HG02852 (cell line): ENCODE measurements at regions not wholly inside any gene's neighbourhood (a gene's known extent, or its start where the extent isn't known, plus 50 kb on each side); places are given as distances from the start of the nearest gene placed in this dataset.
"Not testable (repeated sequence)": the region's sequence is repeated elsewhere in the genome, so short reads cannot be mapped to it uniquely, and the experiment has no call there.

Experiments
- ATAC-seq: cut with Tn5 transposase; IDR thresholded peaks from one replicate; pipeline ENCODE4 v1.9.1; 2021; ENCODE audit warnings: mild to moderate bottlenecking, moderate library complexity; ENCODE audit not compliant: unreplicated experiment

DNA sequence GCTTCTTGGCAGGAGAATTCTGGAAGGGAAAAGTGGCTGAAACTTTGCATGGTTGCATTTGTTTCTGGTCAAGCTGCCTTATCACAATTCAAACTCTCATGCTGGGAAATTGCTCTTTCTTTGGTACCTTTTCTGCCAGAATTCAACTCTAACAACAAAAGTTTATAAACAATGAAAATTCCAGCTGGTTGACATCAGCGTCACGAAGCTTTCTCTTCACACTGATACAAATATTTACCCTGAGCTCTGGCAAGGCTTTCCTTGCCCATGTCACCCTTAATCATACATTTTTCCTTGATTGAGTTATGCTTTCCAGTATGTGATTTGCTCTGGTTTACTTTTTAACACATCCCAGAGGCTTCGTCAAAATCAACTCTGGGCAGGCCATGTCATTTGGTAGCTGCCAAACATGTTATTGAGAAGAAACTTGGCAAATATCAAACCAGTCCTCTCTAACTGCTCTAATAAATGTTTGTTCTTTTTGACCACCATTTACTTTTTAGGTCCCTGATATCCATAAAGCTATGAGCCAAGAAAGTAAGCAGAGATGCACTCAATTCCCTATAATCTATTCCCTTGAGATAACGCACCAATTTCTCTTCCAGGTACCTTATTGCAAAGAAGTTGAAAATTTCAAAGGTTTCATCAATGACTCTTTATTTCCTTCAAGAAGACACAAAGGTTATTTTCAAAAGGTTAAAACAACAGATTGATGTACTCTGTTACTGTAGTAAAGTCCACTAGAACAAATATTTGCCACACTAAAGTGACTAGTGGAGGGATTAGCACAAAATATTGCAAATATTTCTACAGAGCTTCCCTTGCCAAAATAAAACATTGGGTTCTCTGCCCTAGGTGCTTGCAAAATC lies 1241.1 kb upstream of the ZEB2 start:
- ATAC-seq = no peak

- ATAC-seq = no peak
Measured at GRCh38 chr2:145759228-145759915, 1239.5 kb upstream of the ZEB2 start.

DNA sequence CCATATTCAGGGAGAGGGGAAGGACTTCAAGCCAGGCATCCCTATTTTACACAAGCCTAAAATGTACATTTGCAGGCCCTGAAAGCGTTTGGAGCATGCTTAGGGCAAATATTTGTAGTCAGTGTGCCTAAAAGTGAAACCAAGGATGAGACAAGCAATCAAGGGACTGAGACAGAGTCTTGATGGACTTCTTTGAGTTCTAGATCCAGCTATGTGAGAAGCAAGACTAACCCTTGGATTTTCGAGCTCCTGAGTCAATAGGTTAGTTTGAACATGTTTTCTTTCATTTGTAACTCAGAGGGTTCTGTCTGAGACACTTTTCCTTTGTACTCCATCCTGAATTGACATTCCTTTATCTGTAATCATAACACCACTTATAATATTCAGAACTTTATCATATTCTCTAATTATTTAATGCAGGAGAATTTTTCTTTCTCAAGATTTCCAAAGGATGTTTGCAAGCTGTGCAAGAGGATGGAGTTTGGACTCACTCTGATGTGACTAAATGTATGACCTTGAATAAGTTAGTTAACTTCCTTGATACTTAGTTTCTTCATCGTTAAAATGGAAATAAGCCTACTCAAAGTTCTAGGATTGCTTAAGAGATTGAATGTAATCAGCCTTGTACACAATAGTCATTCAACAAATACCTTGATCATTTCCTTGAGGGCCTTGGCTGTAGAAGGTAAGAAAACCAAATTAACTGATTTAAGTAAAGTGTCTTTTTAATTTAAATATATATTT lies 1237.8 kb upstream of the ZEB2 start:
- ATAC-seq = no peak

DNA sequence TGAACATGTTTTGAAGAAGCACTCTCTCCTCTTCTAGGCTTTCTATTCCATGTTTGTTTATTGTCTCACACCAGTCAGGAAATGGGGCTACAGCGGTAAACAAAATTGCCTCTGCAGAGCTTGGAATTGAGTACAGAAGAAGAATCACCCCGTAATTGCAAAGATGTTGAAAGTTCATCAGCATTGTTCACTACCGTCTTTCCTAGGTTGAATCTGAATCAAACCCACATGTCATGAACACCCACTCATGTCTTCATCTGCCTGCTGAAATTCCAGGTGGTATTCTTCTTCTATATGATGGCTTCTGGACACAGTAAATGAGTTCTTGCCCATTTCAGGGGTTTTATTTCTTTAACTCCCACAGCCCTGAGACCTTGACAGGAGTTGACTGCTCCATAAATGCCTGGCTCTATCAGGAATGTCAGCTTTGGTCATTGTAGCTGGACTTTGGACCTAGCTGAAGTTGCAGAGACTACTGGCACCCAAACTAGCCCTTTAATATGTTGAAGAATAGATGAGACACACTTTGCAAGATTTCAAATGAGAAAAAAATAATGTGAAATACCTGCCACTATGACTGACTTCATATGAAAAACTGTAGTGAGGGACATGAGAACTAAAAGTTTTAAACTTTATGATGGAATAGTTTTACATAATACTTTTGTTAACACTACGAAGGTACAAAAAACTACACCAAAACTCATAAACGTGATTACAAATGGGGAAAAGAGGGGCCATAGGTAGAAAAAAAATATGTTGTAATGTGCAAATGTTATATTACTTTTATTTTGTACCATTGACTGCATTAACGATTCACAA lies 1235.3 kb upstream of the ZEB2 start:
- ATAC-seq = no peak

GRCh38 chr2:145753966-145754365 lies 1234.0 kb upstream of the ZEB2 start:
- no peak for ATAC-seq

DNA sequence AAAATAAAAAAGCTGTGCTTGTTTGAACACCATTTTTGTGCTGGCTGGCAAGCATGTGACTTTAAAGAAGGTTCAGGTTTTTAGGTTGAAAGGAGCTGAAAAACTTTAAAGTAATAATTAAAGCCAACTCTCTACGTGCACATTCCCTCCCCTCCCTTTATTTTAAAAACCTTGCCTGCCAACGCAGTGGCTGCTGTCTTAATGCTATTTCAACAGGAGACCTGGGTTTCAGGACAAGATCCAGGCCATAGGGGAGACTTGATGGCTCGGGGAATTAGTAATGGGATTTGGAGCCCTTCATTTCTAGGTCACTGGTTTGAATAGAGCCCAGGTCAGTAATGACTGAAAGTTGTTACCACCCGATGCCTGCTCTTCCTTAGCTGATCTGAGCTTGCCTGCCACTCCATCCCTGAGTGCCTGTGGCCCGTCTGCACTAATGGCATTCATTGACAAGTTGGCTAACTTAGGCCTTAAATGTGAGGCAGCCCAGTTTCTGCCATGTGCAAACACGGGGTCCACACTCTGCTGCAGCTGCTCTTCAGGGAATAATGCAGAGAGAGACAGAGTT lies 1233.2 kb upstream of the ZEB2 start:
- no peak for ATAC-seq

DNA sequence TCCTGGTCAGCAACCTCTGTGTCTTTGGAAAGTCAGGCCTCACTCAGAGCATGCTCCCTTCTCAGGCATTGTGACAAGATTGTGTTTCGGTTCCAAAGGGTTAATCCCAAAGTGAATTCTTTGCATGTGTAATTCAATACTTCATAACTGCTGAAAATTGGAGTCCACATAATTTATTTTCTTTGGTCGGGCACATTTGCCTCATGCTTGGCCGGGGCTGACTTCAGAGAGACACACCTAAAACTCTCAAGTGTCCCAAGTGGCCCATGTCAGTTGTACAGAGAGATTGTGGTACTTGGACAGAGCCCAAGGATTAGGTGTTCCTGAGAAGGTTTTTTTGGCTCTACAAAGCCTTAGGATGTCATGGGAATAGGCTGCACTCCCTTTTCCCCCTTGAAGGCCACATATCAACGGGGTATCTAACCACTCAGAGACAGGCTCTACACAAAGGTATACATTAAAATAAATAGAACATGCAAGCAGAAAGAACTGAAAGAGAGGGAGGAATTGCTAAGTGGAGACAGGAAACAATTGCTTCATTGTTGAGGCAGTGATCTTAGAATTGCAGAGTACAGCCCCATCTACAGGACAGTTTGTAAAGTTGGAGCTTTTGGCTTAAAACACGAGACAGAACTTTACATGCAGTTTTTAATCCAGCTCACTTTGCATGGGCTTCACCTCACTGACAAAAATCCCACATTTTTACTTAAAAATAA lies 1232.3 kb upstream of the ZEB2 start:
- peak; percentile 23 for ATAC-seq

DNA sequence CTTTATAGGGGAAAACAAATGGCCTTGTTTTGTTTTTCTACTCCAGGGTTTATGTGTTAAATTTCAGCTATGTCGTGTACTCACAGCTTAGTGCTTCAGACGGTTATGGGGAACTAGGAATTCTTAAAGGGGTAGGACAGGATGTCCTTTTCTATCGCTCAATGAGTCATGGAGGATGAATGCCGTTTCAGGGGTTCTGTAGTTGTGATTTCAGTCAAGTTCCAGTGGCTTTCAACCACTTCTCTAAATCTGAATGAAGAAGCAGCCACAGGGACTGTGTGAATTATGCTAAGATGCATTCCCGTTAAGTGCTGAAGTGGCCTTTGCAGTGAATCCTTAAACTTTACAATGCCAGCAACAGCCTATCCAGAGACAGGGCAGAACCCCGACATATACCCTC lies 1231.7 kb upstream of the ZEB2 start:
- peak; percentile 88 for ATAC-seq

- ATAC-seq = no peak
Measured at GRCh38 chr2:145751155-145751554, 1231.2 kb upstream of the ZEB2 start.

DNA sequence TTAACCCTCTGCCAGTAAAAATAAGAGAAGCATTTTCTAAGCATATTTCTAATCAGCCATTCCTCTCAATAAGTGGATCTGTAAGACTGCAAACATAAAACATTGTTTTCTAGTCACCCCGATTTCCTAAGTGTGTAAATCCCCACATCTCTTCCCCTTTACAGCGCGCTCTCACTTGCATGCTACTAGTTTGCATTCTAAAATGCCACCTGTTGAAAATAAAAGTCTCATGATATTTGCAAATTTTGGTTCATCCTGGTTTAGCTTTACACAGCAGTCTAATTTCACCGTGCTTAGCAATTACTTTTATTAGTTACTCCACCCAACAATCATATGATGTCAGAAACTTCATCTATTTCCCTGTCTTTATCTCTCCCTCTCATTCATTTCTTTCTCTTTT lies 1230.7 kb upstream of the ZEB2 start:
- ATAC-seq = no peak

DNA sequence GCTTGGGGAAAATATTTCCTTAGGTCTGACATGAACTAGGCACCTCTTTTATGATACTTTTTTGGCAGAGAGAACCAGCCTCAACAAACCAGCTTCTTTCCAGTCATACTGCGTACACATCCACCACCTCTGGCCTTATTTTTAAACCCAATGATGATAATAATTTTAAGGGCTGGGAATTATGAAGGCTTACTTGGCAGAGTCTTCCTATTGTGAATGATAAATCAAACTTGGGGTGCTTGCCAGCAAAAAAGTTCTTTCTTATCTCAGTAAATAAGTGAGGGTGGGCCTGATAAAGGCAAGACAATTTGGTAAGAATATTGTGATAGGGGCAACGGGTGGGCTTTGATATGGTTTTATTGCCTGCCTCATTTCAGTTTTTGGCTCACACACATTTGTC lies 1230.2 kb upstream of the ZEB2 start:
- no peak for ATAC-seq

GRCh38 chr2:145749556-145749955 lies 1229.6 kb upstream of the ZEB2 start:
- no peak for ATAC-seq

DNA sequence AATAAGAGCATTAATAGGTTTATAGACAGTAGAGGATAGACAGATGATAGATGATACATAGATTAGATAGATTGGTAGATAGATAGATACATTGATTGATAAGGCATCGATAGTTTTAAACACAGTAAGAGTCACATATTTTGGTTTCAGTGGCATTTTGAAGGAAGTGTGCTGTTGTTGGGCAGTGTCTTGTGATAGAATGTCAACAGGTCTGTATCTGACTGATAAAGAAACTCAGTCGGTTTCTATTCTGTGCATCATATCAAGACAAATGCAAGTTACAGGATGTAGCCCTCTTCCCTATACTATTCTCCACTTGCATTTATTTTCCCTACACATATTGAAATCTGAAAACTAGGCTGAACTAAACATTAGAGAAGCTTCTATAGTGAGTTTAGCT lies 1229.0 kb upstream of the ZEB2 start:
- ATAC-seq = peak; percentile 41

DNA sequence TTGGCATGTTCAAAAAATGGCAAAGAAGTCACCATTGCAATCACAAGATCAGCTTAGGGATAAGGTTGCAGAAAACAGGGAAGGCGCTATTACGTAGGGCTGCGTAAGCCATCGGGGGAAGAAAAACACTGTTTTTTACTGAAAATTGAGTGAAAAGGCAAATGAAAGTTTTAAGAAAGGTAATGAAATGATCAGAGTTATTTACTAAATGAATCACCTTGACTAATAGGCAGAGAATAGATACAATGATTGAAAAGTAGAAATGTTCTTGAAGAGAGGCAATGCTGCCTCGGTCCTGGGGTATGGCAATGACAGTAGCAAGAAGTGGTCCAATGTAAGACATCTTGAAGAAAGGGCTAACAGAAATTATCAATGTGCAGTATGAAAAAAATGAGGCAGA lies 1227.8 kb upstream of the ZEB2 start:
- no peak for ATAC-seq

DNA sequence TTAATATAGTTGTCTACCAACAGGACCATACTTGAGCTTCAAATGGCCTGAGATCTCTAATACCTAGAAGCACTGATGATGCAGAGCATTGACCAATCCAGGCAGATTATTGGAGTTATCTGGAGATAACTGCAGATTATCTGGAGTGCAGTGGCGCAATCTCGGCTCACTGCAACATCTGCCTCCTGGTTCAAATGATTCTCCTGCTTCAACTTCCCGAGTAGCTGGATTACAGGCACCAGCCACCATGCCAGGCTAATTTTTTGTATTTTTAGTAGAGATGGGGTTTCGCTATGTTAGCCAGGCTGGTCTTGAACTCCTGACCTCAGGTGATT lies 1225.4 kb upstream of the ZEB2 start:
- not testable (repeated sequence) for ATAC-seq

GRCh38 chr2:145744541-145745386 lies 1224.8 kb upstream of the ZEB2 start:
- ATAC-seq = peak; percentile 81

DNA sequence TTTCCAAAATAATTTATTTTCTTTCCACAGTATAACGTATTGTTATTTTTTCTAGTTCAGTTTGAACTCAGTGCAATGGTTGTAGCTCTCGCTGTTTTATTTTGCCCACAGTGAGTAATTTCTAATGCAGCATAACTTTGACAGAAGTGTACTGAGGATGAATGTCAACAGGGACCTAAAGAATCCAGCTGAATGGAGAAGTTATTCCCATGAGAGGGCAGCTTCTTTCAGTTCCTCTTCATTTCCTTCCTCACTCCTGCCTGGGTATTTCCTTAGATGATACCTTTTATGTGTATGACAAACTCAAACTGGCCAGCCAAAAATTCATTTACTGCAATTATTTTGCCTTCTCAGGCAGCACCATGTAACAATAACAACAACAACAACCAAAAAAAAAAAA lies 1223.1 kb upstream of the ZEB2 start:
- ATAC-seq = no peak

GRCh38 chr2:145741636-145742035 lies 1221.7 kb upstream of the ZEB2 start:
- ATAC-seq = no peak

- ATAC-seq = no peak
Measured at GRCh38 chr2:145741181-145741580, 1221.3 kb upstream of the ZEB2 start.
